Esophagus muscularis mucosa (tissue), 3 donors: ENCODE measurements at regions not wholly inside any gene's neighbourhood (a gene's known extent, or its start where the extent isn't known, plus 50 kb on each side); places are given as distances from the start of the nearest gene placed in this dataset.

Experiments used
- CTCF ChIP-seq, 3 experiments: fragments of 200-600 bp in 2 of 3; fragments of 450-650 bp in 1 of 3; sonication (generic) in 2 of 3; IDR thresholded peaks; one replicate each; pipeline ENCODE4 v1.5.1; 2017 to 2019; ENCODE audit warnings: antibody characterized with exemption in 3 of 3, mild to moderate bottlenecking in 2 of 3, moderate library complexity in 1 of 3
- POLR2AphosphoS5 ChIP-seq, 2 donors: sonication (generic); formaldehyde crosslinking; IDR thresholded peaks; one replicate each; pipeline ENCODE4 v1.6.1; 2017; ENCODE audit warnings: antibody characterized with exemption in 2 of 2

- no peak for TF ChIP-seq POLR2AphosphoS5 (IDR thresholded peaks at IDR 0.05)
- no peak for TF ChIP-seq CTCF (IDR thresholded peaks at IDR 0.05)
These were observed 103.6 kb downstream of the ITM2A start for GRCh38 chrX:79263550-79263949.
